Thyroid gland (tissue), 4 donors: ENCODE measurements at regions not wholly inside any gene's neighbourhood (a gene's known extent, or its start where the extent isn't known, plus 50 kb on each side); places are given as distances from the start of the nearest gene placed in this dataset.

Experiments
- DNase-seq, 2 donors: peaks; one replicate each; pipeline ENCODE4 v3.0.0-alpha.2; 2019
- H3K27ac ChIP-seq, 3 donors: fragments of 200-600 bp; sonication (generic); 1 replicate in 2 of 3; 2 replicates in 1 of 3; pipeline ENCODE4 v1.5.1; 2016 to 2019; ENCODE audit warnings: mild to moderate bottlenecking in 1 of 3, moderate library complexity in 1 of 3
- H3K27me3 ChIP-seq: fragments of 200-600 bp; sonication (generic); one replicate; pipeline ENCODE4 v1.5.1; 2019
- H3K36me3 ChIP-seq, 2 donors: fragments of 200-600 bp; sonication (generic); one replicate each; pipeline ENCODE4 v1.5.1; 2016 to 2019
- H3K4me1 ChIP-seq, 2 donors: fragments of 200-600 bp; sonication (generic); one replicate each; pipeline ENCODE4 v1.5.1; 2017 to 2019
- H3K4me3 ChIP-seq, 3 donors: fragments of 200-600 bp; sonication (generic); replicated peaks in 1 of 3; 1 replicate in 2 of 3; 2 replicates in 1 of 3; pipeline ENCODE4 v1.5.1; 2016; ENCODE audit warnings: mild to moderate bottlenecking in 1 of 3
- H3K9me3 ChIP-seq: fragments of 200-600 bp; sonication (generic); one replicate; pipeline ENCODE4 v1.5.1; 2017
- POLR2A ChIP-seq, 2 donors: fragments of 450-650 bp; IDR thresholded peaks; one replicate each; pipeline ENCODE4 v1.6.1; 2017; ENCODE audit warnings: antibody characterized with exemption in 2 of 2, mild to moderate bottlenecking in 2 of 2, moderate library complexity in 1 of 2
- WGBS, 2 donors: methylation state at CpG; one replicate each; pipeline ENCODE4 v1.1.5; 2017; 5-methylcytosine and 5-hydroxymethylcytosine counted together
- intact Hi-C: fragments of 100-400 bp; cut with DNase I; formaldehyde crosslinking; loops from one replicate; pipeline ENCODE4 v1.15.1; 2023
- TF ChIP-seq, protein P1 (sequence below), 6 experiments: fragments of 200-600 bp in 3 of 6; fragments of 450-650 bp in 3 of 6; sonication (generic) in 3 of 6; IDR thresholded peaks; one replicate each; pipeline ENCODE4 v1.5.1; 2016 to 2019; ENCODE audit warnings: antibody characterized with exemption in 6 of 6, mild to moderate bottlenecking in 2 of 6, inconsistent platforms in 1 of 6, moderate library complexity in 1 of 6

DNA sequence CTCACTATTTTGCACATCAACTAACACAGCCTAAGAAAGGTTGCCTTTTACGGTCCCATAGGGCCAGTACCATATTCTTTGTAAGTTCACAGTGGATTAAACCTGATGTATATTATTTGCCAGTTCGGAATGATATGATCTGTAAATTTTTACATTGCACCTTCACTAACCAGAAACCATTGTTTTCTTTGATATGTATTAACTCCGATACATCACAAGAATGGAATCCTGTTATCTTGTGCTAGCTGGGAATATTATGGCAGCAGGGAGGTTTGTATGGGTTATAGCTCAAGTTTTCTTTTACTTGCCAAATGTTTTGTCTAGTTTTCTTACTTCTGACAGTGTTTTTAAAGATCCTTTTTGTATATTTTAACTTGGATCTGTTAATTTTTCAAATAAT is 51.4 kb upstream of the S1PR1 start:
- Histone ChIP-seq H3K9me3 (no peaks in the 10 kb centered on the region), H3K27ac (no peak overlapping the region), H3K4me3 (no peak overlapping the region), H3K36me3 (no peaks in the 10 kb centered on the region), H3K27me3 (no peaks in the 10 kb centered on the region), H3K4me1 (no peaks in the 10 kb centered on the region)
- intact Hi-C loops: no loop called here
- no peak for DNase-seq
- TF ChIP-seq, protein P1, sequence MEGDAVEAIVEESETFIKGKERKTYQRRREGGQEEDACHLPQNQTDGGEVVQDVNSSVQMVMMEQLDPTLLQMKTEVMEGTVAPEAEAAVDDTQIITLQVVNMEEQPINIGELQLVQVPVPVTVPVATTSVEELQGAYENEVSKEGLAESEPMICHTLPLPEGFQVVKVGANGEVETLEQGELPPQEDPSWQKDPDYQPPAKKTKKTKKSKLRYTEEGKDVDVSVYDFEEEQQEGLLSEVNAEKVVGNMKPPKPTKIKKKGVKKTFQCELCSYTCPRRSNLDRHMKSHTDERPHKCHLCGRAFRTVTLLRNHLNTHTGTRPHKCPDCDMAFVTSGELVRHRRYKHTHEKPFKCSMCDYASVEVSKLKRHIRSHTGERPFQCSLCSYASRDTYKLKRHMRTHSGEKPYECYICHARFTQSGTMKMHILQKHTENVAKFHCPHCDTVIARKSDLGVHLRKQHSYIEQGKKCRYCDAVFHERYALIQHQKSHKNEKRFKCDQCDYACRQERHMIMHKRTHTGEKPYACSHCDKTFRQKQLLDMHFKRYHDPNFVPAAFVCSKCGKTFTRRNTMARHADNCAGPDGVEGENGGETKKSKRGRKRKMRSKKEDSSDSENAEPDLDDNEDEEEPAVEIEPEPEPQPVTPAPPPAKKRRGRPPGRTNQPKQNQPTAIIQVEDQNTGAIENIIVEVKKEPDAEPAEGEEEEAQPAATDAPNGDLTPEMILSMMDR (IDR thresholded peaks at IDR 0.05): no peak
- no peak for TF ChIP-seq POLR2A (IDR thresholded peaks at IDR 0.05)
- WGBS, 2 donors: 92% methylated on average over 3 of the region's 3 CpGs

DNA sequence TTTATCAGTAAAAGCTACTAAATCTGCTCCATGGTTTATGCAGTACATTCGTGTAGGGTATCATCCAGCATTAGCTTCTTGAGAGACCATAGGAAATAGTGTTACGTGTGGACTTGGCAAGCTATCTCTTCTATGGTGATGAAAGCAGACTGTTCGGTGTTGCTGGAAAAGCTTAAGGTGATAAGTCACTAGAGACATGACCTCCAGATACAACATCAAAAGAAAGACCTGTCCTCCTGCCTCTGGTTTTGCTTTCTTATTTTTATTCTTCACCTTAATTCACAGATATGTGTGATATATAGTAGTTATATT is 53.5 kb upstream of the S1PR1 start:
- H3K36me3 ChIP-seq: no peaks in the 10 kb centered on the region
- no peaks in the 10 kb centered on the region for H3K9me3 ChIP-seq
- intact Hi-C loops: no loop called here
- 53 to 68% methylated on average over 3 of the region's 3 CpGs for WGBS, 2 donors
- H3K4me3 ChIP-seq: no peak overlapping the region
- TF ChIP-seq POLR2A (IDR thresholded peaks at IDR 0.05): no peak
- TF ChIP-seq, protein P1 (IDR thresholded peaks at IDR 0.05): no peak
- no peaks in the 10 kb centered on the region for H3K4me1 ChIP-seq
- no peaks in the 10 kb centered on the region for H3K27me3 ChIP-seq
- DNase-seq: no peak
- no peak overlapping the region for H3K27ac ChIP-seq

DNA sequence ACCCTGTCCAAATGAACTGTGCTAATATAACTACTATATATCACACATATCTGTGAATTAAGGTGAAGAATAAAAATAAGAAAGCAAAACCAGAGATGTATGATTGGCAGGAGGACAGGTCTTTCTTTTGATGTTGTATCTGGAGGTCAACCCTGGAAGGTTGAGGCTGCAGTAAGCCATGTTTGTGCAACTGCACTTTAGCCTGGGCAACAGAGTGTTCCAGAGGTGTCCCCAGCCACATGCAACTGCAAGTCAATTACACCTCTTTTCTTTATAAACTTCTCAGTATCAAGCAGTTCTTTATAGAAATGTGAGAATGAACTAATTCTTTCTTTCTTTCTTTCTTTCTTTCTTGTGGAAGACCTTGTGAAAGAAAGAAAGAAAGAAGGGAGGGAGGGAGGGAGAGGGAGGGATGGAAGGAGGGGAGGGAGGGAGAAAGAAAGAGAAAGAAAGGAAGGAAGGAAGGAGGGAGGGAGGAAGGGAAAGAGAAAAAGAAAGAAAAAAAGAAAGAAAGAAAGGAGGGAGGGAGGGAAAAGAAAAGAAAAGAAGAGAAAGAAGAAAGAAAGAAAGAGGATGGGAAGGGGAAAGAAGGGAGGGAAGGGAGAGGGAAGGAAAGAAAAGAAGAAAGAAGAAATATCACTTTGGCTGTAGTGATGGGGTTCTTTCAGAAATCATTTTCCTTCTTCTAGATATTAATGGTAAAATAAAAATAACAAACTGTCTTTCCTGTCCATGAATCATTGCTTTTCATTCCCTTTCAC is 54.0 kb upstream of the S1PR1 start:
- TF ChIP-seq, protein P1 (IDR thresholded peaks at IDR 0.05): no peak
- no peak for TF ChIP-seq POLR2A (IDR thresholded peaks at IDR 0.05)
- no peak overlapping the region for H3K4me3 ChIP-seq
- no peaks in the 10 kb centered on the region for H3K27me3 ChIP-seq
- intact Hi-C loops: no loop called here
- no peaks in the 10 kb centered on the region for H3K9me3 ChIP-seq
- H3K36me3 ChIP-seq: no peaks in the 10 kb centered on the region
- peak overlapping the region in 1 of 3 donors; percentile 43 for H3K27ac ChIP-seq
- no peaks in the 10 kb centered on the region for H3K4me1 ChIP-seq
- DNase-seq: no peak

- Histone ChIP-seq H3K4me1 (no peaks in the 10 kb centered on the region), H3K4me3 (no peak overlapping the region), H3K9me3 (no peaks in the 10 kb centered on the region), H3K36me3 (no peaks in the 10 kb centered on the region), H3K27ac (peak overlapping the region in 1 of 3 donors; percentile 43), H3K27me3 (no peaks in the 10 kb centered on the region)
- TF ChIP-seq, protein P1 (IDR thresholded peaks at IDR 0.05): no peak
- TF ChIP-seq POLR2A (IDR thresholded peaks at IDR 0.05): no peak
- intact Hi-C loops: no loop called here
- no peak for DNase-seq
- WGBS, 2 donors: 55 to 59% methylated on average over 5 of the region's 5 CpGs
Measured at GRCh38 chr1:101181930-101182329, 54.9 kb upstream of the S1PR1 start.

DNA sequence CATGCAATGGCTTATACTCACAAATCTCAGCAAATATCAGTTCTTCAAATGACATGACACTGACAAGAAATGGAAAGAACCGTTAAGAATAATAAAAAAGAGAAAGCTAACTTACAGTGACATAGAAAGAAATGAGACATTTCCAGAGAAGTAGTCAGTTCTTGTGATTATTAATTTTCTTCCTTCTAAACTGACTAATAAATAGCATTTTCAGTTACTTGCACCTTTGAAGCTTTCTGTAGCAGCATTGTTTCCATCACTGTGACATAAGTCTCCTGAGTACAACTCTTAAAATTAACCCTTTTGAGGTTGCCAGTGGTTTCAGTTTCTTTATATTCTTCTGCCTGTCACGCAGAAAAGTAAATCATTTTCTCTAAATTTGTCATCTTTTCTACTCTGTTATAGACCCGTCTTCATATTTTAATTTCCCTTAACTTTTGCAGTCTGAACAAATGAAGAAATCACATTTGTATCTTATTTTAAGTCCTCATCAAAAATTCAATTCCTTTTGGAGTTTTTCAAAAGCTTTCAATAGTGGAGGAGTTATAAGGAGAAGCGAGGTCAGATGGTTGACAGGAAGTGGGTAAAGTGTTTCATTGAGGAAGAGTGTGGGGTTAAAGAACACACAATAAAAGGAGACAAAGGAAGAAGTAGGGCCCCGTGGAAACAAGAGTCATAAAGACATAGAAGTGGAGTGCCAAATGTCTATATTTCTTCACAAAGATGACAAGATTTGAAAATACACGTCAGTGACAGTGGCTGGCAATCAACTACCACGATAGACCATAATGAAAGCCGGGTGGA is 57.9 kb upstream of the S1PR1 start:
- TF ChIP-seq POLR2A (IDR thresholded peaks at IDR 0.05): no peak
- TF ChIP-seq, protein P1 (IDR thresholded peaks at IDR 0.05): no peak
- Histone ChIP-seq H3K4me1 (no peaks in the 10 kb centered on the region), H3K27me3 (no peaks in the 10 kb centered on the region), H3K36me3 (no peaks in the 10 kb centered on the region), H3K4me3 (no peak overlapping the region), H3K9me3 (no peaks in the 10 kb centered on the region), H3K27ac (no peak overlapping the region)
- 70 to 71% methylated on average over 8 of the region's 8 CpGs for WGBS, 2 donors
- intact Hi-C loops: no loop called here
- no peak for DNase-seq
